ENCODE measurements at regions not wholly inside any gene's neighbourhood (a gene's known extent, or its start where the extent isn't known, plus 50 kb on each side); places are given as distances from the start of the nearest gene placed in this dataset.

DNA sequence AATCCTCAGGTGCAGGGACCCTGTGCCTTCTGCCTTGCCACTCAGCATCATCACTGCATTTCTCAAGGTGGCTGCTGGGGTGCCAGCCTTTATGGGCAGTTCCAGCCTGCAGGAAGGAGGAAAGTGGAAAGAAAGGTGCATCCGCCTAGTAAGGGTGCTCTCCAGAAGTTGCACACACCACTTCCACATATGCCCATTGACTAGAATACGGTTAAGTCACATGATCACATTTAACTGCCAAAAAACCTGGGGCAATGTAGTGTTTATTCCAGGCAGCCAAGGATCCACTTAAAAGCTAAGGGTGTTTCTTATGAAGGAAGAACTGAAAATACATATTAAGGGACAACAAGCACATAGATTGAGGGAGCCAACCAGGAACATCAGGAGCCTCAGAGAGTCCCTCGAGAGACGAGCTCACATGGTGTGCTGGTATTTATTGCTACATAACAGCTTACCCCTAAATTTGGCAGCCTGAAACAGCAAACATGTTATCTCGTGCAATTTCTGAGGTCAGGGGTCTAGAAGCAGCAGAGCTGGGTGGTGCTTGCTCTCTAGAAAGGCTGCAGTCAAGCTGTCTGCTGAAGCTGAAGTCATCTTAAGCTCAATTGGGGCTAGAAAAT lies 52.0 kb upstream of the MMP2 start:
- no peak for ATAC-seq
- DNase-seq (ENCODE audit: low spot score), result no peak
